SKM-1 (cell line): ENCODE measurements at regions not wholly inside any gene's neighbourhood (a gene's known extent, or its start where the extent isn't known, plus 50 kb on each side); places are given as distances from the start of the nearest gene placed in this dataset.

Experiments used
- DNase-seq: peaks from one replicate; lab custom pipeline; 2025; ENCODE audit not compliant: unreplicated experiment; lab: John Stamatoyannopoulos, UW

DNA sequence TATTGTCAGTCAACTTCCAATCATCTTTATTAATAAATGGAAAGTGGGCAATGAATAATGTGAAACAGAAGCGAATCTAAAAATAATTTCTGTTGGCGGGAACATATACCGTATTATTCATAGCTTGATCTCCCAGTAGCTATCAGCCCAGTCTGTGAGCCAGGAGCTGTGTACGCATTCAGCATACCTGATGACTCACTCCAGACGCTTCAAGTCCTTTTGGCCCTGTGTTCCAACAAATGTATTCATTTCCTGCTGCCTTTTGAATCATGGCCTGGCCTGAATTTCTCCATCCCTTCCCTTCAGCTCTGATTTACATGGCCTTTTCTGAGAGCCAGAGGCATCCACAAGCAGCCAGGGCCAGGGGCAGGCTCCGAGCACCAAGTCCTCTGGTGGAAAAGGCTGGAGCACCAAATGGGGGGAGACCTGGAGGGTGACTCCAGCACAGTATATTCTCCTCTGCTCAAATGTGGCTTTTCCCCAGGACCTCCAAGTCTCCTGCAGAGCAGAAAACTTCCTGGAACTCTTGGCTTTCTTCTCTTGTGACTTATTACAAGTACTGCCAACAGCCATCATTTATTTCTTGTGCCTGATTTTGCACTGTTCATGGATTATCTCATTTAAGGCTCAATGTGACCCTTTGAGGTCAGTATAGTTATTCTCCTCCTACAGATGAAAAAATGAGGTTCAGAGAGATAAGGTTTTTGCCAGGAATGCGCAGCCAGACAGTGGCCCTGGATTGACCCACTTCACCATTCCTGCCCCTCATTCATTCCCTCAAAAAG lies 108.7 kb downstream of the EN1 start:
- no peak for DNase-seq

DNA sequence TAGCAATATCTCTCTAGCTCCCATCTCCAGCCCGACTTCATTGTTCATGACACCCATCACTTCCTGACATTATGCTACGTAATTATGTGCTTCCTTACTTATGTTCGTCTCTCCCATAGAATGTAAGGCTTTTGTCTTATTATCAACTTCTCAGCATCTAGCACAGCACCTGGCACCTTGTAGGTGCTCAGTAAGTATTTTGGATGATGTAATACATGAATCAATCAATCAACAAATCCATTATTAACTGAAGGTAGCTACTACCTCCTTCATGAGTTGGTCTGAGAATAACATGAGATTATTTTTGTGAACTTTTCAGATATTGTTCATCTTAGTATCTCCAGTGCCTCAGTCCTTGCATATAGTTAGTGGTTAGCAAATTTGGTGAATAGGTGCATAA lies 109.3 kb downstream of the EN1 start:
- no peak for DNase-seq

DNA sequence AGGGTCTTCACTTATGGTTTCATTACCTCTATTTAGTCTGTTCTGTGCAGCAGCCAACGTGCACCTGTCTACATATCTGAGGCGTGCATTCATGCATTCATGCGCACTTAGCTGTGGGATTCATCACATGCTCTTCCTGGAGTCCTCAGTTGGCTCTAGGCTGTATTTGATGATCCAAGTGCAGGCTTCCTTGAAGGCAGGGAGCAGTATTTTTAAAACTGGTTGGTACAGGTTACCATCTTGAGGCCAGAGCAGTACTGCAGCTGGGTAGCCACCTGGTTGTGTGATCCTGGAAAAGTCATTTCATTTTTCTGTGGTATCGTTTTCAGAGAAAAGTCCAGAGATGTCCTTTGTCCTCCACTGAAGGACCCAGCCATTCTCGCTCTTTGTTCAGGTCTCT lies 109.8 kb downstream of the EN1 start:
- DNase-seq = no peak

DNA sequence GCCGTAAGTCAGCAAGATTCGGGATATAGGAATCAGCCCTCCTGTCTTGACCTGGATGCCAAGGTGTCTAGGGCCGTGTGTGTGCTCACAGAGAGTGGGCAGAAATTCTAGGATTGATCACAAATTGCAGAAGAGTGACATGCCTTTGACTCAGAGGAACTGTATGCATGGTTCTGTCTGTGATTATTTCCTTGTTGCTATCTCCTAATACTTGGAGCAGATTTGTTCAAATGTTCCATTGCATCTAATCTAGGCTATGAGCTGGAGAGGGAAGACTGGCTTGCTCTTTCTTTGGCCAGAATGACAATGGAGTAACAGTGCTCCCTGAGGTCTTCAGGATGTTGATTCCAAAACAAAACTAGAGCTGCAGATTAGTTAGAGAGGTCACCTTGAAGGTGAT lies 115.0 kb downstream of the EN1 start:
- DNase-seq = no peak

DNA sequence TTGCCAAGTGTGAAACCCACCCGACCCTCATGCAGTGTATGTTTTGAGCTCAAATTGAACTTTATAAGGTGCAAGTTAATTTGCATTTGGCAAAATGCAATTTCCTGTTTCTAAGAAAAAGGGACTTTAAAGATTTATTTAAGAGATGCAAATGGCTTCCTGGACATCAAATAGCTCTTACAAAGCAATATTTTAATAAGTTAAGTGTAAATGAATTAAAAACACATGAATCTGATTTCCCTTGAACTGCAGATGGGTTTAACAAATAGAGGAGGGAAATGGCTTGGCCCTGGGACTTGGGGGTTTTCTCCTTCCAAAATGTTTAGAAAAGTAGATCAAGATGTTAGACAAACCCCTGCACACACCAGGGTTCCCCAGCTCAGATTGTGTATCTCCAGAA lies 116.0 kb downstream of the EN1 start:
- no peak for DNase-seq

DNA sequence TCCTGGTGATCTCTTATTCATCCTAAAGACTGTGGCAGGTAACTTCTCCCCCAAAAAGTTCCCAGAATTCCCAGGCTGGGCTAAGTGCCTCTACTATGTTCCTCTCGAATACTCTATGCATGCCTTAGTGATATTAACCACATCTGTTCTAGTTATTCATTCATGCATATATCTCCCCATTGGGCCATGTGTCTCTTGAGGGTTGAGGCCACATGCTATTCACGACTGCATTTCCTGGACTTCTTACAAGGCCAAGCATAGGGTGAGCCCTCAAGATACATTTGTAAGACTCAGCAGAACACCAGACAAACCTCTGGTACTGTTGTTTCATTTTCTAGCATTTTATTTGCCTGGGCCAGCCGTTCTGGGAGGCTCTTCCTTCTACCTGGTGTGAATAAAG lies 117.0 kb downstream of the EN1 start:
- DNase-seq = no peak

DNA sequence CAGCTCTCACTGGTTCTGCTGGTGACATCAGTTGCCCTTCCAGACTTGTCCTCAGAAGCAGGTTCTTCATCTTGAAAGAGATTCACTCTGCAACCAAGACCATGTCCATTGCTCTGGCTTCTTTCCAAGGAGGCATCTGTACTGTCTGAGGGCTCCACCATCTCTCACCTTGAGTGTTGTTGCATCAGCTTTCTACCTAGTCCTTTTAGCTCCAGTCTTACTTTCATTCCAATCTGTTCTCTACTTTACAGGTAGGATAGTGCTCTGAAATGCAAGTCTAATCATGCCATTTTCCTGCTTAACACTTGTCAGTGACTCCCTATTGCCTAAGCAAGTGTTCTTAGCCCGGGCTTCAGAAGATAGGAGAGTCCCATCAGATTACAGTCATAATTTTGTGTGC lies 117.7 kb downstream of the EN1 start:
- DNase-seq = no peak

DNA sequence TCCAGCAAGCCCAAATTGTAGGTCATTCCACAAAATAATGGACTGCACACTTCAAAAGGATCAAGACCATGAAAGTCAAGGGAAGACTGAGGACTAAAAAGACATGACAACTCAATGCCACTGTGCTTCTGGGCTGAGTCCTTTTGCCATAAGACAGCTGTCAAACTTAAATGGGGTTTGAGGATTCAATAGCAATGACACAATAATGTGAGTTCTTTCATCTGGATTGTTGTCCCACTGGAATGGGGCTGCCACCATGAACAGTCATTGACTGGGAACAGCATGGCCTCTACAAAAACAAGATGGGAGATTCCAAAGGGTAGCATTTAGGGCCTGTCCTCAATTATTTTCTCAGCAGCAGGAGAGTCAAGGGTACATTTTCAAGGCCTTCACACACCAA lies 118.5 kb downstream of the EN1 start:
- DNase-seq = no peak

DNA sequence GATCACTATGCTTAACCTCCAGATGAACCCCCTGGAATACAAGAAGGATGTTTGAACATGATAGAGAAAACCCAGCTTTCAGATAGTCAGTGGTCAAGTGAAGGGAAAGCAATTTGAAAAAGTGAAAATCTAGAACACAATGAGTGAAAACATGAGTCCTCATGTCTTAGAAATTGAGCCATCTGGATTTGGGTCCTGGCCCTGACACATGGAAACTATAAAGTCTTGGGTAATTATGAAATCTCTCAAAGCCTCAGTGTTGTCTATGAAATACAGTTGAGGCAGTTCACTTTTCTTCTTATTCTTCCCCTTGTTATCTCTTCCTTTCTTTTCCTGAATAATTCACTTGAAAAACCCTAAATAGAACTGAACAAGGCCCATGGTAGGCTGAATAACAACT lies 120.6 kb downstream of the EN1 start:
- no peak for DNase-seq

DNA sequence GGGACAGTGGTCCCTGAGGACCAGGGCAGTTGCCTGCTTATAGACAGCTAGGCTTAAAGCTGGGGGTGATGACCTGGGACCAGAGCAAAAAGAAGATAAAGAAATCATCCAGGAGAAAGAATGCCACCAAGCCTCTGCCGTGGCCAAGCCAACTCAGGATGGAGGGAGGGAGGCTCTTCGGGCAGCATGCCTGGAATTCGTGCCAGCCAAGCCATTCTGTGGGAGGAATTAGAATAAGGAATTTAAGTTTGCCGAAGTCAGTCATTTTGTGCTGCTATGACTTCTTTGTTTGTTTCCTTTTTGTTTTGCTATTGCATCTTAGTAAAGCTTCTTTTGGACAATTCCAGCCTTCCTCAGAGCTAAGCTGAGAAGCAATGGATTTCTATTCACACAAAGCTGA lies 124.1 kb downstream of the EN1 start:
- DNase-seq = no peak

DNA sequence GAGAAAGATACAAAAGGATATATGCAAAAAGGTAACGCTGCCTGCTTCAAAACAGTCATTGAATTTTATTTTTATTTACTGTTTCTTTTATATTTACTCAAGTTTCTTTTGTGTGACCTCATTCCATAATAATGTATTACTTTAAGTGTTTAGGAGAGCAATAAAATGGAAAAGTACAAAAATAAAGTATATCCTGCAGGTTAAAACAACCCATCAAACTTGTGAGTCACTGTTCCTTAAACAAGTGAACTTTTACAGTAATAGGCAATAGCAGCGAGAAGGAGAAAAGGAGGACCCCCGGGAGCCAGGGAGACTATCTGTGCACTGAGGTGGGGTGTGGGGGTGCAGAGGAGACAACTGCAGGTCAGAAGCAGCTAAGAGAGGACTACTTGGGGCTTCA lies 124.5 kb downstream of the EN1 start:
- DNase-seq = no peak

DNA sequence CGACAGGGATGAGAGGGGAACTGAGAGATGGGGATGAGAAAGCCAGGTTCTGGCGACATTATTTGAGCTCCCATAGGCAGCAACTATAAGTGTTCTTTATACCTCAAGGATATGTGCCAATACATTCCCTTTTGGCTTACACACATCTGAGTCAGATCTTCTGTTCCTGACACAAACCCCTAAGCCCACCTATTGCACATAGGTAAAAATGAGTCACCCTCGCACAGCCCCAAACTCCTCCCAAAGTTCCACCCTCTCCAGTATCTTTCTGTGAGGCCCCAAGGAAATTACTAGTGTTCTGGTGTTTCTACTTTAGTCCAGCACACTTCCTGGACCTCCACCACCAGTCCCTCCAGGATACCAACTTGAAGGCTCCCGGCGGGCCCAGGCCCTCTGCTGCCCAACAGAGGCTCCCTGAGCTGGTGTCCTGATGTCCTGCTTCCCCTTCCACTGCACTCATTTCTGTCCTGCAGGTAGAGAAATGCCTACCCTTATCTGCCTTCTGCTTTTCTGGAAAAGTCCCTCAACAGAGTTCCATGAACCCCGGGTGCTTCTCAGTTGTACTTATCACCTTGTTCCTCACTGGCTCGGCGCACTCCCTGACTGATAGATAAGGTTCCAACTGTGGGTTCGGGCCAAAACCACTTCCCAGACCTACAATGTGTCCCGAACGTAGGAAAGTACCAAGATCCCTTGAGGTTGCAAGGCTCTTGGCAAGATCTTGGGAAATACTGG lies 125.5 kb downstream of the EN1 start:
- no peak for DNase-seq

DNA sequence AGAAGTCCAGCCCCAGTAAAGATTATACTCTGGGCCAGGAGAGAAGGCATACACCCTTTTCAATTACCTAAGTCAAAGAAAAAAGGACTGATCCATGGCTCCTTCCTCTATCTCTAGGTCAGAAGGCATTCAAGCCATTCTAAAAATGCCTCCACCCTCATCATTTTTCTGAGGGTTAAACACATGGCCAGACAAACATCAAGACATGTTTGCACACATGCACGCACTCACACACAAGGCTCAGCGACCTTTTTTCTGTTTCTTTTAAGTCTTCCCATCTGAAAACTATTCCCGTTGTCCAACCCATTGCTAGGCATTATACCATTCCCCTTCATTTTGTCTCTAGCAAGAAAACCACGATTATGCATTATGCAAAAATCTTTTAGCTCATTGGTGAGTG lies 126.6 kb downstream of the EN1 start:
- DNase-seq = no peak

DNA sequence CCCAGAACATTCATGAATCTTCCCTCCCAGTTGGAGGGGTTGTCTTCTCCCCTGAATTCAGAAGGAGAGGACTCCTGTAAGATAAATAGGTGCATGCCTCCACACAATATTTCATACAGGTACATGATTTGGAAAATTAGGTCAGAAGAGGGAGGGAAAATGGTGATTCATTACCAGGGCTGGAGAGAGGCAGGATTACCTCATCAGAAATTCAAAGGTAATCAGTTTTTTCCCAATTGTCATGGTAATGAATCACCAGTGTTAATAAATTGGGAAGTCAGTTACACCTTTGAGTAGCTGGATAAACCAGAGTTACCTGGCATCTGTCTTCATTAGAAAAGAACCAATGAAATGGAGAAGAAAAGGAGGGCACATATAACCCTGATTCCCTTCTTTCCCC lies 128.5 kb downstream of the EN1 start:
- DNase-seq = no peak

DNA sequence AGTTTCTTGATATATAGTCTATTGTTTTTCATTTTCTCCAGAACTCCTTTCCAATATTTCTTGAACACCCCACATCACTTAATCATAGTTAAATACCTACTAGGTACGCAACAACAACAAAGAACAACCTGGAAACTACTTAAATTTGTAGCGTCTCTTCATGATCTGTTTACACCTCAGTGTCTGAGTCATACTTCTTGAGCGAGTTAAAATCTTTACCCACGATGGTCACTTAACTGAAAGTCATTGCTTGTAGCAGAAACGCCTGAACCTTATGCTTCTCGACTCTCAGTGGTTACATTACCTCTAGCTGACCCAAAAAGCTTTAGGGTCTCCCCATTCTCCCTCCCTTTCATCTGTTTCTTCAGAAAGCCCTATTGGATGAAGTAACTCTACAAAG lies 131.3 kb downstream of the EN1 start:
- DNase-seq = no peak

DNA sequence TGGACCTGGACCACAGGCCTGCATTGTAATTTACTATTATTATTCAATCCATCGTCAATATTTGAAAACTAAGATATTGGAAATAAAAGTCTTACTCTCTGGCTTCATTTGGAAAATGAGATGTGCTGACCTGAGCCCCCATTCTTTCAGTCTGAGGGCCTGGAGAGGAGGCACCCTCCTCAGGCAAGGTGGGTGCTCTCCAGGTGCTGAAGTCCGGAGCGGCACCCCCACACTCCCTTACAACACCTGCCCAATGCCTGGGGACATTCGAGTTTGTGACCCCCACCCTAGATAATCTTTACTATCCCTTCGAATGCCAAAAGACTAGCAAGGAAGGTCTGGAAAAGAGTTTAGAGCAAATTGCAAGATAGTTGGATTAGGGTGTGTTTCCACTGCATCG lies 133.3 kb downstream of the EN1 start:
- no peak for DNase-seq

DNA sequence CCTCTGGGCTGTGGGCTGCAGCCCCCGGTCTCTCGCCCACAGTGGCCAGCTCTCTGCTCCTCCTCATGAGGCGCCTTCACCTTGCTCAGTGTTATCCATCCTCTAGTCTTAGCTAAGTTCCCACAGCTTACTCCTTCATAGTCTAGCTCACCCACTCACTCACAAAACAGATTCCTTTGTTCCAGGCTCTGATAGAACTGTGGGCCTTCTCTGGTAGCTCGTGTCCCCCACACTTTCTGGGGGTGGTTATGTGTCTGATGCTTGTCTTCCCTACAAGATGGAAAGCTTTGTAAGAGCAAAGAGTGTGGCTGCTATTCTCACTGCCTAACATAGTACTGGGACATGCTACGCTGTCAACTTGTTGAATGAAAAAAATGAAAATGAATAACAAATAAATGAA lies 135.8 kb downstream of the EN1 start:
- no peak for DNase-seq

DNA sequence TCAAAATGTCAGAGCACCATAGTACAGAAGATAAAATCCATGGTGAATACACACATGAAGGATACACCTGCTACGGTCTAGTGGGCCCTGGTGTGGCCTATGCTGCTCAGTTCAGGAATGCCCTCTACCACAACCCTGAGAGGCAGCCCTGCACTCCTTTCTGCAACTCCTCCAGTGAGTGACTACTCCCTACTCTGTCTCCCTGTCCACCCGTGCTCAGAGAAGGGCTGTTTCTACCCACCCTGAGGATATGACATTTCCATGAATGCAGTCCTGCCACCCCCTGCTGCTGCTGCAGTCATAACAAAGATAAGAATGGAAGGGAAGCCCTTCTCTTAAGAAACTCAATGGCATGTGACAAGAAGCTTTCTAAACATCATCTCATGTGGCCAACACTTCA lies 137.0 kb downstream of the EN1 start:
- no peak for DNase-seq

DNA sequence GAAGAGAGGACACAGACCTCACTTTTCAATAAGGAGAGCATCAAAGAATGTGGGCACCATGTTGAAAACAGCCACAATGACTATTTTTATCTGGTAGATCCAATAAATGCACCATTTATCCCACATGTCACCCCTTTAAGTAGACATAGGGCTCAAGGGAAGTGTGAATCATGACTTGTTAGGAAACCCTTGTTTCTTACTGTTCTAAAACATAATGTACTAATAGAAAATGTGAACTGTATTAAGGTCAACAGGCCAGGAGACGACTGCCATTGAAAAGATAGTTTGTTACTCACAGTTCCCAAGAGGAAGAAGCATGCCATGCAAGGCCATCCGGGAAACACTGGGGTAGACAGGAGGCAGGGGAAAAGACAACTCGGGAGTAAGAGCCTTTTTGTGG lies 137.7 kb downstream of the EN1 start:
- DNase-seq = no peak

DNA sequence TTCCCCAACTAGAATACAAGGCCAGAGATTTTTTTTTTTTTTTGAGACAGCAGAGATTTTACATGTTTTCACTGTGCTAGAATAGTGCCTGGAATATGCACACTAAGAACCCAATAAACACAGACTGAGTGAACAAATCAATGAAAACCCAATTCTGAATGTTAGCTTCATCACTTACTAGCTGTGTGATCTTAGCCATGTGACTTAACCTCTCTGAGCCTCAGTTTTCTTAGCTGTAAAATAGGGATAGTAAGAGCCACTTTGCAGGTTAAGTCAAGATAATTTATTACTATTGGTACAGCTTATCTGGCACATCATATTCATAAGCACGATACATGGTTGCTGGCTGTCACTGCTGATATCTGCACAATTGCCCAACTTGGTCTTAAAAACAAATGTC lies 140.6 kb downstream of the EN1 start:
- DNase-seq = no peak

DNA sequence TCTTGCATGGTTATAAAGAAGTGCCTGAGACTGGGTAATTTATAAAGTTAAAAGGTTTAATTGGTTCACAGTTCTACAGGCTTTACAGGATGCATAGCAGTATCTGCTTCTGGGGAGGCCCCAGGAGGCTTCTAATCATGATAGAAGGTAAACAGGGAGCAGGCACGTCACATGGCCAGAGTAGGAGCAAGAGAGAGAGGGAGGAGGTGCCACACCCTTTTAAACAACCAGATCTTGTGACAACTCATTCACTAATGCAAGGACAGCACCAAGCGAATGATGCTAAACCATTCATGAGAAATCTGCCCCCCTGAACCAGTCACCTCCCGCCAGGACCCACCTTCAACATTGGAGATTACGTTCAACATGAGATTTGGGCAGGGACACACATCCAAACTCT lies 141.1 kb downstream of the EN1 start:
- DNase-seq = no peak

DNA sequence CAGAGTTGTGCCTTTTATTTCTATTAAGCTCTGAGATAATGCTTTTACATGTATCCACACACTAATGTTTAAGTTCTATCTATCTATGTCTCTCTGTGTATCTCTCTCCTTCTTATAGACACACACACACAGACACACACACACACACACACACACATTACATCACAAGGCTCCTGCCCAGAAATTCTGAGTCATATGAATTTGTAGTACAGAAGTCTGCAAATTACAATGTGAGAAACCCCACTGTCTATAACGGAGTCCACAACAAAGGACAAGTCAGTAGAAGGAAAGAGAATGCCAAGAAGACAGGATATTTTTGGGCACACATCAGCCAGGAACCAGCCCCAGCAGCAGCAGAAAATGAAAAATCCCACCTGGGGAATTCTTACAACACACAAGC lies 142.4 kb downstream of the EN1 start:
- no peak for DNase-seq
